HG02623 (cell line): ENCODE measurements at regions not wholly inside any gene's neighbourhood (a gene's known extent, or its start where the extent isn't known, plus 50 kb on each side); places are given as distances from the start of the nearest gene placed in this dataset.
"Not testable (repeated sequence)": the region's sequence is repeated elsewhere in the genome, so short reads cannot be mapped to it uniquely, and the experiment has no call there.

Source experiments
- ATAC-seq: cut with Tn5 transposase; IDR thresholded peaks from one replicate; pipeline ENCODE4 v1.9.1; 2021; ENCODE audit warnings: moderate library complexity; ENCODE audit not compliant: unreplicated experiment

- ATAC-seq, result no peak
These were observed 197.9 kb upstream of the LRRTM4 start for GRCh38 chr2:77720115-77720514.

- ATAC-seq, result no peak
These were observed 199.4 kb upstream of the LRRTM4 start for GRCh38 chr2:77721593-77721992.

DNA sequence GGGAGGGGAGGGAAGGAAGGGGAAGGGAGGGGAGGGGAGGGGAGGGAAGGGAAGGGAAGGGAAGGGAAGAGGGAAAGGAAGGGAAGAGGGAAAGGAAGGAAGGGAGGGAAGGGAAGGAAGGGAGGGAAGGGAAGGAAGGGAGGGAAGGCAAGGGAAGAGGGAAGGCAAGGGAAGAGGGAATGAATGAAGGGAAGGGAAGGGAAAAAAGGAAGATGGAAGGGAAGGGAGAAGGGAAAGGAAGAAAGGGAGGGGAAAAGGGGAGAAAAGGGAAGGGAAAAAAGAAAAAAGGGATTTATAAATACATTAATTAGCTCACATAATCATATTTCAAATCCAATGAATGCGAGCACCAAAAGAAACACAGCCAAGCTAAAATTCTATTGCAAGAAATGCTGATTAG lies 202.9 kb upstream of the LRRTM4 start:
- ATAC-seq, result no peak

DNA sequence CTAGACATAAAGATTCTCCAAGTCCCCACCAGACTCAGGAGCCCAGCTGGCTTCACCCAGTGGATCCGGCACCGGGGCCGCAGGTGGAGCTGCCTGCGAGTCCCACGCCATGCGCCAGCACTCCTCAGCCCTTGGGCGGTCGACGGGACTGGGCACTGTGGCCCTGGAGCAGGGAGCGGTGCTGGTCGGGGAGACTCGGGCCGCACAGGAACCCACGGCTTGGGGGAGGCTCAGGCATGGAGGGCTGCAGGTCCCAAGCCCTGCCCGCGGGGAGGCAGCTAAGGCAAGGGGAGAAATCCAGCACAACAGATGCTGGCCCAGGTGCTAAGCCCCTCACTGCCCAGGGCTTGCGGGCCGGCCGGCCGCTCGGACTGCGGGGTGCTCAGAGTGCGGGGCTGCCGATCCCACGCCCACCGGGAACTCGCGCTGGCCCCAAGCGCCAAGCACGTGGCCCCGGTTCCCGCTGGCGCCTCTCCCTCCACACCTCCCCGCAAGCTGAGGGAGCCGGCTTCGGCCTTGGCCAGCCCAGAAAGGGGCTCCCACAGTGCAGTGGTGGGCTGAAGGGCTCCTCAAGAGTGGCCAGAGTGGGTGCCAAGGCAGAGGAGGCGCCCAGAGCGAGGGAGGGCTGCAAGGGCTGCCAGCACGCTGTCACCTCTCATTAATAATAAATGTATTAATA lies 212.6 kb upstream of the LRRTM4 start:
- ATAC-seq, result not testable (repeated sequence)

DNA sequence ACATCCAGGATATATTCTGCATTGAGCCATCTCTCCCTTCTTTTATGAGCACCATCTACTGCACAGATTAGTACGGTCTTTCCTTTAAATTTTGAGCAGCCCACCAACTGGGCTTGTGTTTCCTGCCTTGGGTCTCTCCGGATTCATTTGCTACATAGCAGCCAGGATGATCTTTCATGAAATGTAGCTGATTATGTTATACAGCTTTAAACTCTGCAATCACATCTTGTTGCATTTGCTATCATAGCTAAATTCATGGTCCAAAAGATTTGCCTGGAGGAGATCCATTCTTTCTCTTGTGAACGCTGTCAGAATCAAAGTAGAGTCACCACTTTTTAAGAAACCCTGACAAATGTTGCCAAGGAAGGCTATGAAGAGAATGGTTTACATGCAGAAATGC lies 215.1 kb upstream of the LRRTM4 start:
- ATAC-seq, result no peak

DNA sequence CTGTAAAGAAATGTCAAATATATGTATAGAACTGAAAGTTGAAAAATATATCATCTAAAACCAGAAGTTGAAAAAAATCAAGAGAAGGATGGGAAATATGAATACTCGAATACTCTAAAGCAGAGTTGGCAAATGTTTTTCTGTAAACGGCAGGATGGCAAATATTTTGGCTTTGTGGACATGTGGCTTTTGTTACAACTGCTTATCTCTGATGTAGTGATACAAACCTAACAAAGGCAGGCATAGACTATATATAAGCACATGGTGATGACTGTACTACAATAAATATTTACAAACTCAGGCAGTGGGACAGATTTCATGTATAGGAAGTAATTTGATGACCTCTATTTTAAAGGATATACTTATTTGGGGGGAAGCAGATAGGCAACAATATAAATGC lies 224.6 kb upstream of the LRRTM4 start:
- no peak for ATAC-seq

- ATAC-seq, result not testable (repeated sequence)
These were observed 231.7 kb upstream of the LRRTM4 start for GRCh38 chr2:77753710-77754345.

- no peak for ATAC-seq
These were observed 245.4 kb upstream of the LRRTM4 start for GRCh38 chr2:77767388-77768076.

- ATAC-seq, result no peak
These were observed 246.3 kb upstream of the LRRTM4 start for GRCh38 chr2:77768508-77768907.

- no peak for ATAC-seq
These were observed 256.7 kb upstream of the LRRTM4 start for GRCh38 chr2:77778917-77779316.

- ATAC-seq, result not testable (repeated sequence)
These were observed 271.3 kb upstream of the LRRTM4 start for GRCh38 chr2:77793500-77793899.

DNA sequence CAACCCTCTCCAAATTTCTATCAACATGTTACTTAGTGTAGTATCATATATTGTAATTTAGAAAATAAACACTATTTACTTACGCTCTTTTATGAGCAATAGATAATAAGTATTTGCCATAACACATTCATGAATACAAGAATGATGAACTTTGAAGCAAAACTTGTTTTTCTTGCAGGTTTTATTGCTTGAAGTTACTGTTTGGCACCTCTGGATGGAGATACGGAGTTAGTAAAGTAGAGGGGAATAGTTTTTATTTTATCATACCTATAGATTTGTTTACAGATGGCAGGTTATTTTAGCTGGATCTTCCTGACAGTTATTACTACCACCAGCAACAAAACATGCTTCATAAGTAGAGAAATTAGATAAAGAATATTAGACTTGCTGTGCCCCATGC lies 274.2 kb upstream of the LRRTM4 start:
- ATAC-seq, result no peak

DNA sequence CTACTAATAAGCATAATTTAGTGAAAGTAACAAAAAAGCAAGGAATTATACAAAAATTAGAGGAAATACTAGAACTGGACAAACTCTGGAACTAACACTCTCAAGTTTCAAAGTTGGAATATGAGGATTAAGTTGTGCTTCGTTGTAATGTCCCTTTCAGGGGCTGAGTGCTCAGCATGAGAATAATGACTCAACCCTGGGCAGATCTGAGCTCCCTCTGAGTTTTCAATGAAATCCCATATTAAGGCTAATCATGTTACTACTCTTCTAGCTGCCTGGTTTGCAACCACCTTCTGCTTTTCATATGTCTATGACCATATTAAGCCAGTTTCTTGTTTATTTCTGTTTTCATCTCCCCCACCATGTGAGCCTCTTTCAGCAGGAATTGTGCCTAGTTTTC lies 274.9 kb upstream of the LRRTM4 start:
- no peak for ATAC-seq

- ATAC-seq, result no peak
These were observed 278.2 kb upstream of the LRRTM4 start for GRCh38 chr2:77800410-77800809.

GRCh38 chr2:77807531-77808215 lies 285.5 kb upstream of the LRRTM4 start:
- ATAC-seq, result no peak

DNA sequence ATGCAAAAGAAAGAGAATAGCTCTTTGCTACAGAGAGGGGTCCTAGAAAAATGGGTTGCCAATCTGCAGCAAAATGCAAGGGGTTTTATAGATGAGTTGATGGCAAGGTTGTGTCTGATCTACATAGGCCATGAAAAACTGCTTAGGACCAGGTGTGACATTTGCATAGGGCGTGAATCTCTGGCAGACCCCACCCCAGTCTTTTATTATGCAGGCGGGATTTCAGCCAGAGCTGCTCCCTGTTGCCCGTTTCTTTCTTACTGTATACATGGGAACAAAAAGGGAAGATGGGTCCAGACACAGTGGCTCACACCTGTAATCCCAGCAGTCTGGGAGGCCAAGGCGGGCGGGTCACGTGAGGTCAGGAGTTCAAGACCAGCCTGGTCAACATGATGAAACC lies 286.4 kb upstream of the LRRTM4 start:
- ATAC-seq, result no peak

GRCh38 chr2:77813599-77813998 lies 291.4 kb upstream of the LRRTM4 start:
- ATAC-seq, result no peak

DNA sequence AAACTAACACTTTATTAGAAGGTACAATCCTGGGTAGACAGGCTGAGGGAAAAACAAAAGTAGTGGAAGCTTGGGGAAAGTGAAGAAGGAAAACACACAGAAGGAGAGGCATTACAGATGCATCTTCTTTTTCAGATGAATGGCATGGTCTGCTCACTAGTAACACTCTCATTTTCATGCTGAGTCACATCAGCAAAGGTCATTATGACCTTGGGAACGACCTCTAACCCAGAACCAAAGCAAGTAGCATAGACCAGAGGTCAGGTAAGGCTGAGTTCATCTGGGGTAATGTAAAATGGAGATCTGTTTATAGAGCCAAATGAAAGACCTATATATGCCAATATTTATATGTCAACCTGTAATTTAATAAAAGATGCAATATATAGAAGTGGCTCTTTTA lies 294.4 kb upstream of the LRRTM4 start:
- ATAC-seq, result no peak

GRCh38 chr2:77818186-77818585 lies 296.0 kb upstream of the LRRTM4 start:
- ATAC-seq, result no peak

- no peak for ATAC-seq
These were observed 300.9 kb upstream of the LRRTM4 start for GRCh38 chr2:77823028-77823427.

GRCh38 chr2:77831060-77831459 lies 308.9 kb upstream of the LRRTM4 start:
- ATAC-seq, result no peak

- ATAC-seq, result no peak
These were observed 309.3 kb upstream of the LRRTM4 start for GRCh38 chr2:77831471-77831870.
